MM.1S (cell line): ENCODE measurements at regions not wholly inside any gene's neighbourhood (a gene's known extent, or its start where the extent isn't known, plus 50 kb on each side); places are given as distances from the start of the nearest gene placed in this dataset.

Experiments used
- DNase-seq: peaks from one replicate; pipeline ENCODE4 v3.0.0-alpha.2; 2015
- H2AFZ ChIP-seq: fragments of 300-600 bp; sonication (generic); 2 replicates; pipeline ENCODE4 v1.6.0; 2016; ENCODE audit warnings: antibody characterized with exemption, low read length
- H3F3A ChIP-seq: fragments of 300-600 bp; sonication (generic); 2 replicates; pipeline ENCODE4 v1.6.1; 2016; ENCODE audit warnings: mild to moderate bottlenecking, antibody characterized with exemption, low read length, moderate library complexity, mixed read lengths; ENCODE audit not compliant: insufficient read depth
- H3K27ac ChIP-seq: fragments of 300-600 bp; sonication (generic); 2 replicates; pipeline ENCODE4 v1.5.1; 2016; ENCODE audit warnings: mild to moderate bottlenecking, low read length
- H3K27me3 ChIP-seq: fragments of 300-600 bp; sonication (generic); replicated peaks from 2 replicates; pipeline ENCODE4 v1.6.0; 2016; ENCODE audit warnings: low read length; ENCODE audit not compliant: insufficient read depth
- H3K36me3 ChIP-seq: fragments of 300-600 bp; sonication (generic); replicated peaks from 2 replicates; pipeline ENCODE4 v1.6.1; 2016; ENCODE audit warnings: mild to moderate bottlenecking, low read length, mixed read lengths; ENCODE audit not compliant: insufficient read depth
- H3K4me1 ChIP-seq: fragments of 300-600 bp; sonication (generic); 2 replicates; pipeline ENCODE4 v1.6.1; 2016; ENCODE audit warnings: low read length, mixed read lengths
- H3K4me2 ChIP-seq: fragments of 300-600 bp; sonication (generic); 2 replicates; pipeline ENCODE4 v1.6.0; 2016; ENCODE audit warnings: low read depth, low read length
- H3K4me3 ChIP-seq: fragments of 300-600 bp; sonication (generic); 2 replicates; pipeline ENCODE4 v1.5.1; 2016; ENCODE audit warnings: low read length, mixed read lengths
- H3K79me2 ChIP-seq: fragments of 300-600 bp; sonication (generic); 2 replicates; pipeline ENCODE4 v1.6.1; 2016; ENCODE audit warnings: mixed run types, low read length, mixed read lengths
- H3K9ac ChIP-seq: fragments of 300-600 bp; sonication (generic); 2 replicates; pipeline ENCODE4 v1.6.1; 2016; ENCODE audit warnings: low read length, mixed read lengths
- H3K9me2 ChIP-seq: fragments of 300-600 bp; sonication (generic); replicated peaks from 2 replicates; pipeline ENCODE4 v1.6.1; 2016; ENCODE audit warnings: mild to moderate bottlenecking, low read length, mixed read lengths; ENCODE audit not compliant: insufficient read depth
- H3K9me3 ChIP-seq: fragments of 300-600 bp; sonication (generic); replicated peaks from 2 replicates; pipeline ENCODE4 v1.6.1; 2016; ENCODE audit warnings: mild to moderate bottlenecking, low read length, mixed read lengths; ENCODE audit not compliant: insufficient read depth
- H4K20me1 ChIP-seq: fragments of 300-600 bp; sonication (generic); 2 replicates; pipeline ENCODE4 v1.6.1; 2016; ENCODE audit warnings: mild to moderate bottlenecking, low read length, moderate library complexity, mixed read lengths; ENCODE audit not compliant: insufficient read depth
- CTCF ChIP-seq: fragments of 300-600 bp; sonication (generic); IDR thresholded peaks from 2 replicates; pipeline ENCODE4 v1.5.1; 2016; ENCODE audit warnings: antibody characterized with exemption, low read length, mixed read lengths
- EZH2 ChIP-seq: fragments of 300-600 bp; sonication (generic); optimal IDR thresholded peaks from 2 replicates; pipeline ENCODE3; 2017; ENCODE audit warnings: low read depth, mild to moderate bottlenecking, antibody characterized with exemption, low read length, mixed read lengths
- EZH2phosphoT487 ChIP-seq: fragments of 300-600 bp; sonication (generic); IDR thresholded peaks from 2 replicates; pipeline ENCODE4 v1.6.1; 2018; ENCODE audit warnings: antibody characterized with exemption, low read length

- H3K4me2 ChIP-seq: no peak overlapping the region
- no peaks in the 10 kb centered on the region for H3K79me2 ChIP-seq
- no peaks in the 10 kb centered on the region for H3K4me1 ChIP-seq
- no peaks in the 10 kb centered on the region for H3K36me3 ChIP-seq
- no peak for TF ChIP-seq EZH2
- no peak for TF ChIP-seq EZH2phosphoT487
- no peak for TF ChIP-seq CTCF
- H4K20me1 ChIP-seq: no peaks in the 10 kb centered on the region
- no peak overlapping the region for H2AFZ ChIP-seq
- no peak overlapping the region for H3K27ac ChIP-seq
- no peak overlapping the region for H3K4me3 ChIP-seq
- H3K27me3 ChIP-seq: no peaks in the 10 kb centered on the region
- DNase-seq: no peak
- H3F3A ChIP-seq: no peaks in the 10 kb centered on the region
- H3K9me2 ChIP-seq: no peaks in the 10 kb centered on the region
- H3K9ac ChIP-seq: no peak overlapping the region
- no peaks in the 10 kb centered on the region for H3K9me3 ChIP-seq
Observed at GRCh38 chr2:14715600-14715999, 83.1 kb downstream of the LRATD1 start.

DNA sequence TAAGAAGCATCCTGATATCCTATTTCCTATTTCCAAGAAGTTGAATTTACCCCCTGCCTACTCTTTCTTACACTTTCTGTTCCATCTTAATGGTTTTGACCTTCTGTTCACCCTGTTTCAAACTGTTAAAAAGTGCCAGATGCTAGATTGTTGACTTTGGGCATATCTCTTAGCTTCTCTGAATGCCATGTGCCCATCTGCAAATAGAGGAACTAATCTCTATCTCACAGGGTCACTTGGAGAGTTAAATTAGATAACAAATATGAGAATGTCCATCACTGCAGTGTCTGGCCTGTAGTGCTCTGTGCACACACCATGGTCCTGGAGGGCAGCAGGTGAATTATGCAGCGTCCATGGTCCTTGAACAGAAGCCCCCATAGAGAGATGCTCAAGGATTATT, 83.8 kb downstream of the LRATD1 start:
- H3K36me3 ChIP-seq: no peaks in the 10 kb centered on the region
- no peak overlapping the region for H3K9ac ChIP-seq
- H3K4me1 ChIP-seq: no peaks in the 10 kb centered on the region
- H3K4me2 ChIP-seq: no peak overlapping the region
- no peak overlapping the region for H2AFZ ChIP-seq
- H3K27ac ChIP-seq: no peak overlapping the region
- no peaks in the 10 kb centered on the region for H3K27me3 ChIP-seq
- DNase-seq: no peak
- no peaks in the 10 kb centered on the region for H3K9me3 ChIP-seq
- no peaks in the 10 kb centered on the region for H3F3A ChIP-seq
- H3K79me2 ChIP-seq: no peaks in the 10 kb centered on the region
- H4K20me1 ChIP-seq: no peaks in the 10 kb centered on the region
- TF ChIP-seq CTCF (no peak), EZH2phosphoT487 (no peak), EZH2 (no peak)
- H3K4me3 ChIP-seq: no peak overlapping the region
- H3K9me2 ChIP-seq: no peaks in the 10 kb centered on the region

DNA sequence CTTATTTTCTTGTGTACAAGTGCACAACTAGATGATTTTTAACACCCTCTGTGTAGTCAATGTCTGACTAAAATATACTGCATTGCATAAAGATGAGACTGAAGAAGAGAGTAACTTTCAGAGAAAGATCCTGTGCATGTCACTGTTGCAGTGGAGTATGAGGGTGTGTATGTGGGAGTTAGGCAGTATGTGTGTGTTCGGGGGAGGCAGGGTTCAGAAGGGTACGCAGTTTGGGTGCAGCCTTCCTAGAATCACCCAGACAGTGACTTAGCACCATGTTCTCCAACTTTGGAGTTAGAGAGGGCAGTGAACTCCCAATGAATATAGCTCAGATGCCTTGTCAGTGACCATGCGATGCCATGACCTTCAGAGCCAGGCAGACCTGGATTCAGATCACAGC, 84.6 kb downstream of the LRATD1 start:
- Histone ChIP-seq H3K36me3 (no peaks in the 10 kb centered on the region), H3F3A (no peaks in the 10 kb centered on the region)

More for the DNA sequence above, 84.6 kb downstream of the LRATD1 start:
- H3K4me1 ChIP-seq: no peaks in the 10 kb centered on the region
- H3K9me3 ChIP-seq: no peaks in the 10 kb centered on the region
- H3K4me2 ChIP-seq: no peak overlapping the region
- no peak overlapping the region for H3K27ac ChIP-seq
- H2AFZ ChIP-seq: no peak overlapping the region
- TF ChIP-seq EZH2 (no peak), EZH2phosphoT487 (no peak), CTCF (no peak)
- H3K4me3 ChIP-seq: no peak overlapping the region
- H3K27me3 ChIP-seq: no peaks in the 10 kb centered on the region
- DNase-seq: no peak
- H3K9me2 ChIP-seq: no peaks in the 10 kb centered on the region
- no peaks in the 10 kb centered on the region for H3K79me2 ChIP-seq
- no peaks in the 10 kb centered on the region for H4K20me1 ChIP-seq
- H3K9ac ChIP-seq: no peak overlapping the region
